Smooth muscle cell of the brain vasculature (primary cell): ENCODE measurements at regions not wholly inside any gene's neighbourhood (a gene's known extent, or its start where the extent isn't known, plus 50 kb on each side); places are given as distances from the start of the nearest gene placed in this dataset.

Experiments used
- DNase-seq: peaks from one replicate; pipeline ENCODE4 v3.0.0-alpha.2; 2012; ENCODE audit warnings: low read depth, low spot score

GRCh38 chr1:5475572-5475971, 516.7 kb downstream of the NPHP4 start:
- no peak for DNase-seq

GRCh38 chr1:5473268-5473667, 519.0 kb downstream of the NPHP4 start:
- no peak for DNase-seq

- DNase-seq: no peak
Observed at GRCh38 chr1:5466487-5466886, 525.7 kb downstream of the NPHP4 start.

GRCh38 chr1:5465281-5465711, 526.9 kb downstream of the NPHP4 start:
- no peak for DNase-seq

- DNase-seq: no peak
Observed at GRCh38 chr1:5464366-5464765, 527.9 kb downstream of the NPHP4 start.

- no peak for DNase-seq
Observed at GRCh38 chr1:5460974-5461373, 531.3 kb downstream of the NPHP4 start.

- DNase-seq: no peak
Observed at GRCh38 chr1:5459839-5460610, 532.2 kb downstream of the NPHP4 start.

- no peak for DNase-seq
Observed at GRCh38 chr1:5458248-5458647, 534.0 kb downstream of the NPHP4 start.

- no peak for DNase-seq
Observed at GRCh38 chr1:5456090-5456811, 536.0 kb downstream of the NPHP4 start.

- no peak for DNase-seq
Observed at GRCh38 chr1:5455651-5456050, 536.6 kb downstream of the NPHP4 start.

GRCh38 chr1:5455056-5455455, 537.2 kb downstream of the NPHP4 start:
- DNase-seq: no peak

GRCh38 chr1:5453347-5453746, 538.9 kb downstream of the NPHP4 start:
- DNase-seq: no peak

- no peak for DNase-seq
Observed at GRCh38 chr1:5451671-5452070, 540.6 kb downstream of the NPHP4 start.

GRCh38 chr1:5448486-5448885, 543.7 kb downstream of the NPHP4 start:
- no peak for DNase-seq

GRCh38 chr1:5447503-5447960, 544.7 kb downstream of the NPHP4 start:
- no peak for DNase-seq

GRCh38 chr1:5444396-5444795, 547.8 kb downstream of the NPHP4 start:
- DNase-seq: no peak

- no peak for DNase-seq
Observed at GRCh38 chr1:5436808-5437207, 555.4 kb downstream of the NPHP4 start.

GRCh38 chr1:5435414-5435813, 556.8 kb downstream of the NPHP4 start:
- DNase-seq: no peak

- no peak for DNase-seq
Observed at GRCh38 chr1:5432436-5432835, 559.8 kb downstream of the NPHP4 start.

GRCh38 chr1:5430911-5431697, 561.1 kb downstream of the NPHP4 start:
- DNase-seq: no peak

GRCh38 chr1:5430136-5430535, 562.1 kb downstream of the NPHP4 start:
- no peak for DNase-seq

GRCh38 chr1:5428351-5428750, 563.9 kb downstream of the NPHP4 start:
- no peak for DNase-seq
